GM18868 (cell line): ENCODE measurements at regions not wholly inside any gene's neighbourhood (a gene's known extent, or its start where the extent isn't known, plus 50 kb on each side); places are given as distances from the start of the nearest gene placed in this dataset.
"Not testable (repeated sequence)": the region's sequence is repeated elsewhere in the genome, so short reads cannot be mapped to it uniquely, and the experiment has no call there.

ENCODE experiments used
- ATAC-seq: cut with Tn5 transposase; IDR thresholded peaks from one replicate; pipeline ENCODE4 v1.9.1; 2021; ENCODE audit warnings: mild to moderate bottlenecking, moderate library complexity; ENCODE audit not compliant: unreplicated experiment

- ATAC-seq = no peak
Observed at GRCh38 chr2:8329660-8330622, 351.9 kb upstream of the ID2 start.

- no peak for ATAC-seq
Observed at GRCh38 chr2:8331068-8331467, 350.8 kb upstream of the ID2 start.

GRCh38 chr2:8332646-8333045, 349.2 kb upstream of the ID2 start:
- ATAC-seq = no peak

- ATAC-seq = no peak
Observed at GRCh38 chr2:8333177-8333831, 348.6 kb upstream of the ID2 start.

GRCh38 chr2:8333832-8334187, 348.0 kb upstream of the ID2 start:
- not testable (repeated sequence) for ATAC-seq

GRCh38 chr2:8334866-8335325, 347.0 kb upstream of the ID2 start:
- ATAC-seq = no peak

- no peak for ATAC-seq
Observed at GRCh38 chr2:8335801-8336200, 346.1 kb upstream of the ID2 start.

GRCh38 chr2:8337321-8337720, 344.5 kb upstream of the ID2 start:
- no peak for ATAC-seq

GRCh38 chr2:8342407-8342806, 339.4 kb upstream of the ID2 start:
- no peak for ATAC-seq

- ATAC-seq = no peak
Observed at GRCh38 chr2:8343031-8343430, 338.8 kb upstream of the ID2 start.

- no peak for ATAC-seq
Observed at GRCh38 chr2:8344144-8345097, 337.4 kb upstream of the ID2 start.

GRCh38 chr2:8345200-8345599, 336.7 kb upstream of the ID2 start:
- no peak for ATAC-seq

GRCh38 chr2:8346208-8346607, 335.6 kb upstream of the ID2 start:
- ATAC-seq = no peak

- ATAC-seq = no peak
Observed at GRCh38 chr2:8346706-8347430, 335.0 kb upstream of the ID2 start.

GRCh38 chr2:8348911-8349310, 332.9 kb upstream of the ID2 start:
- ATAC-seq = not testable (repeated sequence)

- ATAC-seq = no peak
Observed at GRCh38 chr2:8352296-8352695, 329.6 kb upstream of the ID2 start.

- ATAC-seq = no peak
Observed at GRCh38 chr2:8352989-8353388, 328.9 kb upstream of the ID2 start.

- no peak for ATAC-seq
Observed at GRCh38 chr2:8355102-8355859, 326.6 kb upstream of the ID2 start.

- no peak for ATAC-seq
Observed at GRCh38 chr2:8357738-8358518, 323.9 kb upstream of the ID2 start.
